Activated T-cell treated with anti-CD3 and anti-CD28 coated beads for 48 hours (primary cell): ENCODE measurements at regions not wholly inside any gene's neighbourhood (a gene's known extent, or its start where the extent isn't known, plus 50 kb on each side); places are given as distances from the start of the nearest gene placed in this dataset.
"Not testable (repeated sequence)": the region's sequence is repeated elsewhere in the genome, so short reads cannot be mapped to it uniquely, and the experiment has no call there.

Source experiments
- DNase-seq: peaks from one replicate; pipeline ENCODE4 v3.0.0-alpha.2; 2020; ENCODE audit warnings: low read depth

DNA sequence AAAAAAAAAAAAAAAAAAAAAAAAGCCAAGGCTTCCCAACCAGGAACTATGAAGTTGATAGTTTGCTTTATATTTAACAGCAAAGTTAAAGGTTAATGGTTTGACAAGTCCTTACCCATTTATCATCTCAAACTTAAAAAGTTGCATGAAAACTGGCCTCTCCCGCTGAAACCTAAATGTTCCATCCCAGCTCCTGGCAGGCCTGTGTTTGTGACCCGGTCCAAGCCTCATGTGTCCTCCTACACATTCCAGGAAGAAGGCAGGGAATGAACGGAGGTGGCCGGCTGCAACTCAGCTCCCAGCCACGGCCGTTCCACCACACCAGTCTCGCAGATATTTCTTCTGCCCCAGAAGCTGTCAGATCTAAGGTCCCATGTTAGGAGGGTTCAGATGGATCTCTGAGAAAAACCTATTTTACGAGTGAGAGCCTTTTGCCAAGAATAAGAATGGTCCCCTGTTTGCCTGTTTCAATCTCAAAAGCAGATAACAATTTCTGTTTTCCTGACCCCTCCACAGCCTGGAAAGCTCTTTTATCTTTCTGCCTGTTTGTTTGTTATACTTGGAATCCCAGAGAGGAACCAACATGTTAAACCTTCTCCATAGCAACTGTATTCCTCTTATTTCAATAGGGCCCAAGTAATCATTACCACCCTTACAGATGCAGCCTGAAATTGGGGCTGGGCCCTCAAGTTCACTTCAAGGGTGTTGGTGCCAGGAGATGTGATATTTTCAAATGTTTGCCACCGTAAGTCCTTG is 56.5 kb downstream of the KCTD12 start:
- DNase-seq, result no peak

DNA sequence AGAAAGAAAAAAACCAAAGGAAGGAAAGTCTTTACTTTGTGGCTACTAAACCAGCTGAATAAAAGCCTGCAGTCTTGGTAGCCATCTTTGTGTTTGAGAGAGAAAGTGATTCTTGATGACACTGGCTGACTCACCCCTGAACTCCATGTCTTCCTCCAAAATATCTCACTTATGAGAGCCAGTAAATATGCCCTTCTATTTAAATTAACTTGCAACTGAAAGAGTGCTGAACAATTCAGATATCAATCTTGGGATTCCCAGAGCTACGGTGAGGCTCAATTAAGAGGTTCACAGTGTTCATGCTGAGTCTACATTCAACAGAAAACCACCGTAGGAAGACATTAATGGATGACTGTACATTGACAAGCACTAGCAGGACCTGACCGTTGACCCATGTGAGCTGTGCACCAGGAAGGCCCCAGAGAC is 57.9 kb downstream of the KCTD12 start:
- DNase-seq, result no peak

DNA sequence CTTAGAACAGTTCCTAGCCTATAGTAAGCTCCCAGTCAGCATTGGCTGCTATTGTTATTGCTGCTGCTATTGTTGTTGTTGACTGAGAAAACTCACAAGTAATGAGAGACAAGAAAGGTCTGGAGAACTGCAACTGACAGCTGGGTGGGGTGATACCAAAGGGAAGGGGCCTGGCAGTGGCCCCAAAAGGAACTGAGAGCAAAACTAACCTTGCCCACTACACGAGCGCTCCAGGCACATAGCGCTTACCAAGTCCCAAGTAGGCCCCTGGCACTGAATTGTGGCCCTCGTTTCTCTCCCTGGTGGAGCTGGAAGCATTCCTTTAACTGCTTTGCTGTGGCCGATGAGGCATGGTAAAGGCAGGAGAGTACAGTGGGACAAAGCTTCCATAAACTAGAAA is 59.7 kb downstream of the KCTD12 start:
- no peak for DNase-seq

GRCh38 chr13:76825430-76825829 is 60.8 kb downstream of the KCTD12 start:
- no peak for DNase-seq

- no peak for DNase-seq
These were observed 62.2 kb downstream of the KCTD12 start for GRCh38 chr13:76823969-76824368.

DNA sequence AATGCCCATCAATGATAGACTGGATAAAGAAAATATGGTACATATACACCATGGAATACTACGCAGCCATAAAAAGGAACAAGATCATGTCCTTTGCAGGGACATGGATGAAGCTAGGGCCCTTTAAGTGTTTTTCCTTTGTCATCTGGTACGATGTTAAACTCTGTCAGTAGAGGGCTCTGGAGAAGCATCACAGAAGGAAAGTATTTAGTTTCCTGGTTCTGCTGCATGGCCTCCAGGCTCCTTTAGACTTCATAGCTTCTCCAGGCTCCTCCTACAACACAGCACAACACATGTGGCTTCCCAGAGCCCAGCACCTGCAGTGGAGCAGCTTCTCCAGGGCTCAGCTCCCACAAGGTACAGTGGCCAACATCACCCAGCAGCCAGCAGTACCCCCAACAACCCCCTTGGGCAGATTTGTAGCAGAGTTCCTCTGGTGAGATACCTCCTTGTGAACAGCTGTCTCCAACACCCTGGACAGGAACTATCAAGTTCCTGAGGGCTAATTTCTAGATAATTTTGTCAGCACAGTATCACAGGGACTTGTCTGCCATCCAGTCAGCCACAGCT is 63.4 kb downstream of the KCTD12 start:
- no peak for DNase-seq

GRCh38 chr13:76821222-76821621 is 65.0 kb downstream of the KCTD12 start:
- not testable (repeated sequence) for DNase-seq

GRCh38 chr13:76820759-76821158 is 65.4 kb downstream of the KCTD12 start:
- no peak for DNase-seq

DNA sequence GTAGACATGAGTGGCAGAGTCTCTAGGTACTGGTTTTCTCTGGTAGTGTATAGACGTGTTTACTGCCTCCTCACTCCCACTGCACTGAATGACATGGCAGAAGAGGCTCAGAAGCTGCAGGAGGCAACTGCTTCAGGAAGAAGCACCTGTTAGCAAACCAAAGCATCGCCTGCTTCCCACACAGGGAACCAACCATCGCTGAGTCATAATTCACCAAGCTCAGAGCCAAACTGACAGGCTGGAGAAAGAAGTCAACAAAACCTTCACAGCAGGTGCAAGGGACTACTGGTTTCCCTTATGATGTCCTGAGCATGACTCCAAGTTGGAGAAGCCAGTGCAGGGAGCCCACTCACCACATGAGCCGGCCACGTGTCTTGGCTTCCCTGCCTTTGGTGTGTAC is 69.8 kb downstream of the KCTD12 start:
- no peak for DNase-seq

DNA sequence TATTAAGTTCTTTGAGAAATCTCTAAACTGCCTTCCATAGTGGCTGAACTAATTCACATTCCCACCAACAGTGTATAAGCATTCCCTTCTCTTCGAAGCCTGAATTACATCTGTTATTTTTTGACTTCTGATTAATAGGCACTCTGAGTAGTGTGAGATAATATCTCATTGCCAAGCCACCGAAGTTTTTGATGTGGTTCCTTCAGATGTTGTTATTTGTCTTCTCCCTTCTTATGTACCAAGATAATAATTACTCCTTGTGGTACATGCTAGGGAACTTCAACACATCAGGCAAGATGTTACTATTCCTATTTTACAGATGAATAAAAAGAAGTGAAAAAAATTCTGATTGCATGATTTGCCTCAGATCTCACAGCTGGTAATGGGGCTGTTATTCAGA is 70.9 kb downstream of the KCTD12 start:
- DNase-seq, result no peak

- DNase-seq, result no peak
These were observed 72.3 kb downstream of the KCTD12 start for GRCh38 chr13:76813891-76814290.

- no peak for DNase-seq
These were observed 73.1 kb downstream of the KCTD12 start for GRCh38 chr13:76813000-76813691.

DNA sequence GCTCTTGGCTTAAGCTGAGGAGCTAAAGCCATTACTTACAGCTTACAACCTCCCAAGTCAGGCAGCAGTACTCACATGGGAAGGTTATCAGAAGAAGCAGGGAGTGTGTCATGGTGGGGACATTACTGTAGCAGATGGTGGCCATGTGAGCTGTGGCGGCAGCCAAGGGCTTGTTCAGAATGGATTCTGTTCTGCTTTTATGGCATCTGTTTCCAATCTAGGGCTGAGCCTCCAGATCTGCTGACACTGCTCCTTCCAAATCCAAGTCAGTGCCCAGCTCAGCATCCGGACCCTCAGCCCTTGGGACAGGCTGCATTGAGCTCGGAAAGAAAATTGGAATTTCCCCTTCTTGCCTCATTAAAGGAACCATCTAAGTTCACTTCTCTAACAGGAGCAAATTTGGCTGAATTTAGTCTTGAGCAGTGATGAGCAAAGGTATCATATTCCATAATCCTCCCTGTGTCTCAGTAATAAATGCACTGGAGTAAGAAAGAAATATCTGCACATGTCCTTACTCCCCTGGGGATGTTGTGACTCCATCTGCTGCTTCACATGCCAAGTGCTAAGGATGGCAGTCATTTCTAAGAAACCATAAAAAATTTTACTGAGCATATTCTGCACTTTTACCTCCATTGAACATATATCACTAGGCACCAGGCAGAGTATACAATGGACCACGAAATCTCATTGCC is 73.9 kb downstream of the KCTD12 start:
- no peak for DNase-seq

GRCh38 chr13:76809389-76809788 is 76.8 kb downstream of the KCTD12 start:
- DNase-seq, result no peak

GRCh38 chr13:76808927-76809326 is 77.3 kb downstream of the KCTD12 start:
- DNase-seq, result no peak

DNA sequence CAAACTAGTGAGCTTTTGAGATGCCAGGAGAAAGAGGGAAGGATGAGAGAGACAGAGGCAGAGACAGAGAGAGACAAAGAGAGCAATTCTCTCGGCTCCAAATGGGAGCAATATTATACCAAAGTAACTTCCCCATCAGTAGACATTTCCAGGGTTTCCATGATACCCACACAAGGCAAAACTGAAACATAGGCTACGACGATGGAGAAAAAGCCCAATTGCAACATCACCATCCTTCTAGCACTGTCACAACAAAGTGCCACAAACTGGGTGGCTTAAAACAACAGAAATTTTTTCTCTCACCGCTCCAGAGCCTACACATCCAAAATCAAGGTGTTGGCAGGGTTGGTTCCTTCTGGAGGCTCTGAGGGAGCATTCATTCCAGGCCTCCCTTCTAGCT is 81.4 kb downstream of the KCTD12 start:
- no peak for DNase-seq

DNA sequence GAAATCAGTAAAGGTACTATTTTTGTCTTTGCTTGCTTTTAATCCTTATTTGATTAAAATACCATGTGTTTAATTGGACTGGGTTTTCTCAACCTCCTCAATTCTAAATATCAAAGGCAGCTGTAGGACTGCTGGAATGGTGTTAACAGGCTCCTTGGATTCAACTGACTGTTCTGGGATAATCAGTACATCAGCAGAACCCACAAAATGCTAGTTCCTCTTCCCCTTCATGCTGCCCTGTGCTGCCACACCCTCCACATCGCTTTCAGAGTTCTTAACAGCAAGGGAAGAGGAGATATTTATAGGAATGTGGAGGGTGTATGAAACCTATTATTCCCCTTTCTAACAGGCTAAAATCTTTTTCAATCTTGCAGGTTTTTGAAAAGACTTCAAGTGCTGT is 82.4 kb downstream of the KCTD12 start:
- no peak for DNase-seq

- no peak for DNase-seq
These were observed 85.3 kb downstream of the KCTD12 start for GRCh38 chr13:76800943-76801342.

GRCh38 chr13:76799696-76800095 is 86.5 kb downstream of the KCTD12 start:
- DNase-seq, result no peak

DNA sequence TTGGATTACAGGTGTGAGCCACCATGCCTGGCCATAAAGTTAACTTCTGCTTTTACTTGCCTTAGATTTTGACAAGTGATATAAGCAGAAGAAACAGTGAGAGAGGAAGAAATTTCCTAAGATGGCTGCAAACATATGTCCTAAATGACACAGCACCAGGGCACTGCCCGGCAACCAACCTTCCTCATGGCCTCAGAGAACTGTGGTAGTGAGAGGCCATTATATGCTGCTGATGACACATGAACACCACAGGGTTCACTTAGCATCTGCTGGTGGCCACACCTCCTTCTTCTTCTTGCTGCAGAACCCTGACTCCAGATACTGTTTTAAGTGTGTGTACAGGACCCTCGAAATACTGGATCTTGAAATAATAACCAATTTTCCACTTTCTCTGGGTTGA is 88.2 kb downstream of the KCTD12 start:
- DNase-seq, result no peak

DNA sequence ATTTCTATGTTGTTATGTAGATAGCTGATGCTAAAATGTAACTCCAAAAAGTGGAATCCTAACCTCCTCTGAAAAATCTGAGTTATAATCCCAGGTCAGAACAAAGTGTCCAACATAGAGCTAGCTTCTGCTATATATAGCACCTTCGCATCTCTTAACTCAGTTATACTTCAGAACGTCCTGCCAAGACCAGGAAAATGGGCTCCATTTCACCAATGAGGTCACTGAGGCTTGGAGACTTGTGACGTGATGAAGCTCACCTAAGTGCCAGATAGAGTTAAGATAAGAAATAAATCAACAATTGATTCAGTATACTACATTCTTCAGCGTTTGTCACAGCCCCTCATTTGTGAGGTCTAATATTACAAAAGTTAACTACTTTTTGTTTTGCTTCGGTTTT is 88.8 kb downstream of the KCTD12 start:
- no peak for DNase-seq

DNA sequence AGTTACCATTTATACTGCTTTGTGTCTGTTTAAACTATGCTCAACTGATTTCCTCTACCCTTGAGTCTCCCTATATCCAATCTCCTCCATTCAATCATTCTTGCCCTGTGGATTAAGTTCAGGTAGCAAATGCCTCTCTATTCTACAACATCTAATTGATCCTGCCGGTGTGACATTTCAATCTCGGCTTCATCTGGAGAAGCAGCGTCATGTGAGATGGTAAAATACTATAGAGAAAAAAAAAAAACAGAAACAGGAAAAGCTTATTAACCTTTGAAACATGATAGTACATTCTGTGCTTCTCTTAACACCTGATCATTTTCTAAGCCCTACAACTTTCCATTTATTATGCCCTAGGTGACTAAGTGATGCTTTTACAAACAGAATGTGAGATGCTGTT is 89.4 kb downstream of the KCTD12 start:
- DNase-seq, result no peak
